ENCODE measurements at regions not wholly inside any gene's neighbourhood (a gene's known extent, or its start where the extent isn't known, plus 50 kb on each side); places are given as distances from the start of the nearest gene placed in this dataset.

GRCh38 chr7:36037121-36037662 lies 115.9 kb upstream of the EEPD1 start:
- TF ChIP-seq, protein P1, sequence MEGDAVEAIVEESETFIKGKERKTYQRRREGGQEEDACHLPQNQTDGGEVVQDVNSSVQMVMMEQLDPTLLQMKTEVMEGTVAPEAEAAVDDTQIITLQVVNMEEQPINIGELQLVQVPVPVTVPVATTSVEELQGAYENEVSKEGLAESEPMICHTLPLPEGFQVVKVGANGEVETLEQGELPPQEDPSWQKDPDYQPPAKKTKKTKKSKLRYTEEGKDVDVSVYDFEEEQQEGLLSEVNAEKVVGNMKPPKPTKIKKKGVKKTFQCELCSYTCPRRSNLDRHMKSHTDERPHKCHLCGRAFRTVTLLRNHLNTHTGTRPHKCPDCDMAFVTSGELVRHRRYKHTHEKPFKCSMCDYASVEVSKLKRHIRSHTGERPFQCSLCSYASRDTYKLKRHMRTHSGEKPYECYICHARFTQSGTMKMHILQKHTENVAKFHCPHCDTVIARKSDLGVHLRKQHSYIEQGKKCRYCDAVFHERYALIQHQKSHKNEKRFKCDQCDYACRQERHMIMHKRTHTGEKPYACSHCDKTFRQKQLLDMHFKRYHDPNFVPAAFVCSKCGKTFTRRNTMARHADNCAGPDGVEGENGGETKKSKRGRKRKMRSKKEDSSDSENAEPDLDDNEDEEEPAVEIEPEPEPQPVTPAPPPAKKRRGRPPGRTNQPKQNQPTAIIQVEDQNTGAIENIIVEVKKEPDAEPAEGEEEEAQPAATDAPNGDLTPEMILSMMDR (IDR thresholded peaks at IDR 0.05 in 8 of 11, conservative IDR thresholded peaks at IDR 0.05 in 3 of 11), result no peak
- no peak for TF ChIP-seq POLR2A (IDR thresholded peaks at IDR 0.05)
- peak in 2 of 3 donors; percentile 29 to 67 for TF ChIP-seq POLR2AphosphoS5 (IDR thresholded peaks at IDR 0.05)

All from spleen (tissue), 7 donors.